ENCODE measurements at regions not wholly inside any gene's neighbourhood (a gene's known extent, or its start where the extent isn't known, plus 50 kb on each side); places are given as distances from the start of the nearest gene placed in this dataset.

DNA sequence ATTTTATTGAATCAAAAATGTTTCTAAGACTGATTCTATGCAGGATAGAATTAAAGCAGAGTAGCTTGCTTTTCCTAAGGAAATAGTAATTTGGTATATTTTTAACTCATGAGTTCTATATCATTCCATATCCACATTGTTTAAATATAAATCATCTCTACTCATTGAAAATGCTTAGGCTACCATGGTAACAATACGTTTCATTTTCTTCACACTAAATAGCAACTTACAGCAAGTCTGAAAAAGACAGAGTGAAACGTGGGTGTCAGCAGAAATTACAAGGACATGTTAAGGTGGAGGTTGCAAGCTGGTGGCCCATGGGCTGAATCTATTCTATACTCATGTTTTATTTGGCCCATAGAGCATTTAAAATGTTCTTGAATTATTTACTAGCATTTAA, 487.9 kb downstream of the ARHGEF28 start:
- TF ChIP-seq, protein P1, sequence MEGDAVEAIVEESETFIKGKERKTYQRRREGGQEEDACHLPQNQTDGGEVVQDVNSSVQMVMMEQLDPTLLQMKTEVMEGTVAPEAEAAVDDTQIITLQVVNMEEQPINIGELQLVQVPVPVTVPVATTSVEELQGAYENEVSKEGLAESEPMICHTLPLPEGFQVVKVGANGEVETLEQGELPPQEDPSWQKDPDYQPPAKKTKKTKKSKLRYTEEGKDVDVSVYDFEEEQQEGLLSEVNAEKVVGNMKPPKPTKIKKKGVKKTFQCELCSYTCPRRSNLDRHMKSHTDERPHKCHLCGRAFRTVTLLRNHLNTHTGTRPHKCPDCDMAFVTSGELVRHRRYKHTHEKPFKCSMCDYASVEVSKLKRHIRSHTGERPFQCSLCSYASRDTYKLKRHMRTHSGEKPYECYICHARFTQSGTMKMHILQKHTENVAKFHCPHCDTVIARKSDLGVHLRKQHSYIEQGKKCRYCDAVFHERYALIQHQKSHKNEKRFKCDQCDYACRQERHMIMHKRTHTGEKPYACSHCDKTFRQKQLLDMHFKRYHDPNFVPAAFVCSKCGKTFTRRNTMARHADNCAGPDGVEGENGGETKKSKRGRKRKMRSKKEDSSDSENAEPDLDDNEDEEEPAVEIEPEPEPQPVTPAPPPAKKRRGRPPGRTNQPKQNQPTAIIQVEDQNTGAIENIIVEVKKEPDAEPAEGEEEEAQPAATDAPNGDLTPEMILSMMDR (IDR thresholded peaks at IDR 0.05; ENCODE audit: unreplicated experiment), result no peak
- H3K4me1 Mint-ChIP-seq (ENCODE audit: unreplicated experiment), result peaks cover 17% of the 10 kb centered on the region
- H3K4me3 Mint-ChIP-seq (ENCODE audit: unreplicated experiment), result no peak overlapping the region
- DNase-seq (ENCODE audit: low spot score), result no peak
- no peaks in the 10 kb centered on the region for H3K36me3 Mint-ChIP-seq (ENCODE audit: low read depth, unreplicated experiment)
- no peaks in the 10 kb centered on the region for H3K9me3 Mint-ChIP-seq (ENCODE audit: unreplicated experiment)
- no peaks in the 10 kb centered on the region for H3K27me3 Mint-ChIP-seq (ENCODE audit: unreplicated experiment)
- no peak overlapping the region for H3K27ac Mint-ChIP-seq (ENCODE audit: unreplicated experiment)

- H3K27ac Mint-ChIP-seq (ENCODE audit: unreplicated experiment), result no peak overlapping the region
- no peaks in the 10 kb centered on the region for H3K36me3 Mint-ChIP-seq (ENCODE audit: low read depth, unreplicated experiment)
- H3K27me3 Mint-ChIP-seq (ENCODE audit: unreplicated experiment), result no peaks in the 10 kb centered on the region
- peaks cover 17% of the 10 kb centered on the region for H3K4me1 Mint-ChIP-seq (ENCODE audit: unreplicated experiment)
- no peaks in the 10 kb centered on the region for H3K9me3 Mint-ChIP-seq (ENCODE audit: unreplicated experiment)
- H3K4me3 Mint-ChIP-seq (ENCODE audit: unreplicated experiment), result no peak overlapping the region
- DNase-seq (ENCODE audit: low spot score), result no peak
- TF ChIP-seq, protein P1 (IDR thresholded peaks at IDR 0.05; ENCODE audit: unreplicated experiment), result no peak
These were observed 487.2 kb downstream of the ARHGEF28 start for GRCh38 chr5:74113196-74113540.

DNA sequence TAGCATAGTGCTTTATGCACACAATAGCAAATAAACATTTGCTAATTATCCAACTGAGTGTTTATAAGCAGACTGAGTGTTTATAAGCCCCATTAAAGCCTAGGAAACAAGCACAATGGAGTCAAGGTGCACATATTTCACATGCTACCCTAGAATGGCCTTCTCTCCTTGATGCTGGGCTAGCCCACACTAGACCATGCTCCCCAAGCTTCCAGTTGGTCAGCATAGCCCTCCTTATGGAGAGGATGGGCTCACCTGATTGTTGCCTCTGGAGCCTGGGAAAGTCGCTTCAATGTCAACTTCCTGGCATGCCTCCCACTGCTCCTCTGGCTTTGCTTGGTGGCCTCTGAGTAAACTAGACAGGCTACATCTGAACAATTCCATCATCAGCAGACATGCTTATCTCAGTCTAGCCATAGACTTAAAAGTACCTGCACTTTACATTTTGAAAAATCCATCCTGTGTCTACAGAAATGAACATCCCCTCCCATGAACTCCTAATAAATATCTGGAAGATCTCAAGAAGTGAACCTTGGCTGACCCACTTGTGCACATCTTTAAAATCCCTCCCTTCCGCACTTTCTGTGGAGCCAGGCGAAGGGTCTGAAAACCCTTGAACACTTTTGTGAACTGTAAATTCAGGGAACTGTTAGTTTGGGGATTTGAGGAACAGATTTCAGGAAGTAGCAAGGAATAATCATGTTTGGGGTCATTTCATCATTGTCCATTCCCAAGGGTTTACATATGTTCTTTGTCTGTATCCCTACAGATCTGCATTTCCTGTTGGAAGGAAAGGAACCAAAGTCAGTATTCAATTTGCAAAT, 486.6 kb downstream of the ARHGEF28 start:
- H3K27me3 Mint-ChIP-seq (ENCODE audit: unreplicated experiment), result no peaks in the 10 kb centered on the region

DNA sequence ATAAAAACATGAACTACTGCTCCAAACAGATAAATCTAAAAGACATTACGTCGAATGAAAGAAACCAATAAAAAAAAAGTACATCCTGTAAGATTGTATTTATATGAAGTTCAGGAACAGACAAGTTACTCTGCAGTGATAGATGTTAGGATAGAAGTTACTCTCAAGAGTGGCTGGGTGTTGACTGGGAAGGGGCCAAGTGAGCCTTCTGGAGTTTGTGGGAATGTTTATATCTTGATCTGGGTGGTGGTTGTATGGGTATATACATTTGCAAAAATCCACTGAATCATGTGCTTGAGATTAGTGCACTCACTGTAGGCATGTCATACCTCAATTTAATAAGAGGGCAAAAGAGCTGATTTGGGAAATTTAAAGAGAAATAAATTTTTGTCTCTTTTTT, 485.8 kb downstream of the ARHGEF28 start:
- H3K27me3 Mint-ChIP-seq (ENCODE audit: unreplicated experiment), result no peaks in the 10 kb centered on the region
- H3K9me3 Mint-ChIP-seq (ENCODE audit: unreplicated experiment), result no peaks in the 10 kb centered on the region
- TF ChIP-seq, protein P1 (IDR thresholded peaks at IDR 0.05; ENCODE audit: unreplicated experiment), result no peak
- no peaks in the 10 kb centered on the region for H3K36me3 Mint-ChIP-seq (ENCODE audit: low read depth, unreplicated experiment)
- H3K4me1 Mint-ChIP-seq (ENCODE audit: unreplicated experiment), result peaks cover 17% of the 10 kb centered on the region
- H3K4me3 Mint-ChIP-seq (ENCODE audit: unreplicated experiment), result no peak overlapping the region
- no peak overlapping the region for H3K27ac Mint-ChIP-seq (ENCODE audit: unreplicated experiment)
- no peak for DNase-seq (ENCODE audit: low spot score)

More for the DNA sequence above, 486.6 kb downstream of the ARHGEF28 start:
- TF ChIP-seq, protein P1 (IDR thresholded peaks at IDR 0.05; ENCODE audit: unreplicated experiment), result no peak
- Mint-ChIP-seq H3K9me3 (ENCODE audit: unreplicated experiment) (no peaks in the 10 kb centered on the region), H3K27ac (ENCODE audit: unreplicated experiment) (no peak overlapping the region), H3K36me3 (ENCODE audit: low read depth, unreplicated experiment) (no peaks in the 10 kb centered on the region), H3K4me3 (ENCODE audit: unreplicated experiment) (no peak overlapping the region), H3K4me1 (ENCODE audit: unreplicated experiment) (peaks cover 17% of the 10 kb centered on the region)
- DNase-seq (ENCODE audit: low spot score), result no peak

DNA sequence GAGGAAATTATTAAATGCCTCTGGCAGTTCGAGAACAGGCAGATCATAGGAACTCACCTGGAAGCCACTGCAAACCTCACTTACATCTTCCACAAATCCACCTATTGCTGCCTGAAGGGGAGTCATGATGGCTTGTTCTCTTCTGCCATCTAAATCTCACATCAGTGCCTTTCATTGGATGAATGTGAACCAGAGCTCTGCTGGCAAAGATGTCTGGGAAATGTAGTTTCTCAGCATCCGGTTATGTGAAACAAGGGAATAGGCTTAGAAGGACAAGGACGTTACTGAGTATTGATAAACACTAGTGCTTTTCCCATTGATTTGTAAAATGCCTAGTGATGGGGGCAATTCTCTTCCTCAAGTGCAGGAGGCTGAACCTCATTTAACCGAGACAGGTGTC, 483.3 kb downstream of the ARHGEF28 start:
- Mint-ChIP-seq H3K27me3 (ENCODE audit: unreplicated experiment) (peaks cover 2% of the 10 kb centered on the region), H3K27ac (ENCODE audit: unreplicated experiment) (no peak overlapping the region), H3K4me3 (ENCODE audit: unreplicated experiment) (no peak overlapping the region), H3K36me3 (ENCODE audit: low read depth, unreplicated experiment) (no peaks in the 10 kb centered on the region), H3K9me3 (ENCODE audit: unreplicated experiment) (no peaks in the 10 kb centered on the region), H3K4me1 (ENCODE audit: unreplicated experiment) (peaks cover 19% of the 10 kb centered on the region)
- TF ChIP-seq, protein P1 (IDR thresholded peaks at IDR 0.05; ENCODE audit: unreplicated experiment), result no peak
- DNase-seq (ENCODE audit: low spot score), result no peak

Measured in endothelial cell (in vitro differentiated cells).